GM13977 (cell line): ENCODE measurements at regions not wholly inside any gene's neighbourhood (a gene's known extent, or its start where the extent isn't known, plus 50 kb on each side); places are given as distances from the start of the nearest gene placed in this dataset.

Experiments used
- DNase-seq: peaks from one replicate; pipeline ENCODE4 v3.0.0; 2012; ENCODE audit warnings: low spot score
- in situ Hi-C: fragments of 300-500 bp; cut with MboI; formaldehyde crosslinking; loops from one replicate; pipeline ENCODE4 v1.12.0; 2022; ENCODE audit warnings: low sequenced_read_pairs, low pct_unique_long_range_greater_than_20kb, mixed read lengths, inconsistent platforms; ENCODE audit not compliant: unreplicated experiment
- TF ChIP-seq, protein P1 (sequence below): IDR thresholded peaks from 2 replicates; pipeline ENCODE4 v1.5.1; 2012; ENCODE audit warnings: mild to moderate bottlenecking, control low read depth; ENCODE audit not compliant: insufficient read depth; ENCODE audit errors: extremely low read depth, missing control alignments

DNA sequence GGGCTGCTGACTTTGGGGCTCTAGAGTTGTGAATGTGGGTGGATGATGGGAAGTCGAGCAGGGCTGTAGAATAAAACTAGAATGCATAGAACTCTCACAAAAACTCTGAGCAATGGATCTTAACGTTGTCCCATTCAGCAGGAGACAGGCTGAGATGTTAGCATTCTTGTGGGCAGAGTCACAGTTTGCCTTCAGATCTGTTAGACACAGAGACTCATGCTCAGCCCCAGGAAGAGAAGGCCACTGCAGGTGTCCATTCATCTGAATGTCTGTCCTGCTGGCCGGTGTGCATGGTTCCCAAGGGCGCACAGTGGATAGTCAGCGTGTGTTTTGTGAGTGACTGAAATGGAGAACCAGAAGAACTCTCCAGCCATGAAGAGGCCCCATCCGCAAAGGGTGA lies 111.3 kb downstream of the TSN start:
- DNase-seq = no peak
- in situ Hi-C loops = no loop called here
- TF ChIP-seq, protein P1, sequence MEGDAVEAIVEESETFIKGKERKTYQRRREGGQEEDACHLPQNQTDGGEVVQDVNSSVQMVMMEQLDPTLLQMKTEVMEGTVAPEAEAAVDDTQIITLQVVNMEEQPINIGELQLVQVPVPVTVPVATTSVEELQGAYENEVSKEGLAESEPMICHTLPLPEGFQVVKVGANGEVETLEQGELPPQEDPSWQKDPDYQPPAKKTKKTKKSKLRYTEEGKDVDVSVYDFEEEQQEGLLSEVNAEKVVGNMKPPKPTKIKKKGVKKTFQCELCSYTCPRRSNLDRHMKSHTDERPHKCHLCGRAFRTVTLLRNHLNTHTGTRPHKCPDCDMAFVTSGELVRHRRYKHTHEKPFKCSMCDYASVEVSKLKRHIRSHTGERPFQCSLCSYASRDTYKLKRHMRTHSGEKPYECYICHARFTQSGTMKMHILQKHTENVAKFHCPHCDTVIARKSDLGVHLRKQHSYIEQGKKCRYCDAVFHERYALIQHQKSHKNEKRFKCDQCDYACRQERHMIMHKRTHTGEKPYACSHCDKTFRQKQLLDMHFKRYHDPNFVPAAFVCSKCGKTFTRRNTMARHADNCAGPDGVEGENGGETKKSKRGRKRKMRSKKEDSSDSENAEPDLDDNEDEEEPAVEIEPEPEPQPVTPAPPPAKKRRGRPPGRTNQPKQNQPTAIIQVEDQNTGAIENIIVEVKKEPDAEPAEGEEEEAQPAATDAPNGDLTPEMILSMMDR = no peak

DNA sequence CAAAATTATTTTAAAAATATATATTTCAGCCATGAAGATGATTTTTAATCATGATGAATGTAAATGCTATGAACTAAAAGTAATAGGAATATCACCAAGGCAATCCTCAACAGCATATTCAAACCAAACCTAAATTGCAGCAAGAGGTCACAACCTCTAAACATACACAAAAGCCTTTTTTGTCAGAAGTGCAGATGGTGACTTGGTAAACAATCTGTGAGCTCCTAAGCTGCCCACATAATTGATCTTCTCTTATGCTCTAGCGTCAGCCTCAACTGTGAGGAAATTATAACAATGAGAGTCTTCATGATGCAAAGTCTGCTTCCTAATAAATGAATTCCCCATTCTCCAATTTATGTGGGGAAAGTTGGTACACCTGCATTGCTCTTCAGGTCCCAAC lies 113.2 kb downstream of the TSN start:
- no peak for DNase-seq
- in situ Hi-C loops = no loop called here
- TF ChIP-seq, protein P1 = no peak

- DNase-seq = no peak
- TF ChIP-seq, protein P1 = no peak
- in situ Hi-C loops = no loop called here
These were observed 113.9 kb downstream of the TSN start for GRCh38 chr2:121869363-121869762.

GRCh38 chr2:121869873-121870272 lies 114.4 kb downstream of the TSN start:
- no peak for DNase-seq
- in situ Hi-C loops = no loop called here
- TF ChIP-seq, protein P1 = no peak

GRCh38 chr2:121872651-121873050 lies 117.2 kb downstream of the TSN start:
- TF ChIP-seq, protein P1 = no peak
- in situ Hi-C loops = no loop called here
- DNase-seq = no peak

GRCh38 chr2:121873864-121874263 lies 118.4 kb downstream of the TSN start:
- in situ Hi-C loops = no loop called here
- DNase-seq = no peak
- TF ChIP-seq, protein P1 = no peak
